Fibroblast of lung (primary cell): ENCODE measurements at regions not wholly inside any gene's neighbourhood (a gene's known extent, or its start where the extent isn't known, plus 50 kb on each side); places are given as distances from the start of the nearest gene placed in this dataset.

Experiments
- EZH2 ChIP-seq: IDR thresholded peaks from 2 replicates; pipeline ENCODE4 v1.5.1; 2012; ENCODE audit warnings: low read length, control low read depth, mild to moderate bottlenecking; ENCODE audit errors: missing control alignments
- TF ChIP-seq, protein P1 (sequence below), 2 donors: IDR thresholded peaks in 1 of 2; conservative IDR thresholded peaks in 1 of 2; 1 replicate in 1 of 2; 2 replicates in 1 of 2; pipeline ENCODE4 v1.5.1; 2011 to 2012; ENCODE audit warnings: low read length in 2 of 2, control low read depth in 1 of 2, inconsistent platforms in 1 of 2, low read depth in 1 of 2, mild to moderate bottlenecking in 1 of 2

DNA sequence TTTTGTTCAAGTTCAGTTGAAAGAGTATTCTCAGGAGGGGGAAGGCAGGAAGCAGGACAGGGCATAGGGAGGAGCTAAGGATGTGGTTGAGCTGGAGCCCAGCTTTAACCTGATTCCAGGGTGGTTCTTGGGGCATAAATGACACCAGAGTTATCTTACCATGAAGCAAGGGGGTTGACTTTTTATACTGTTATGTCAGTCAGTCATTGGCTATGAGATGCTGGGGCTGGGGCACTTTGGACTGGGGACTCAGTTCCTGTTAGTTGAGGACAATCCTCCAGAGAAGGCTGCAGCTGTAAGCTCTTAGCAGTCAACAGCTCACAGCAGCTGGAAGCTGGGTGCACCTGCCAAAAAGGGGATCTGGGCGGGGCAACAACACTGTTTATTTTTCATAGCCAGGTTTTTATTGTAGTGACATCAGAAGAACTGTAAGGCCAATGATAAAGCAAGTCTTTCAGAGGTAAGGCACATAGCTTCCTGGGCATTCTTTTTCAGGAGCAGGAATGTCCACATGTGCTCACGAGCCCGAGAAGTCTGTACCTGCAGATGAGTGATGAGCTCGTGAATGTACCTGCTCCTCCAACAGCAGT, 78.5 kb downstream of the MID1IP1 start:
- TF ChIP-seq, protein P1, sequence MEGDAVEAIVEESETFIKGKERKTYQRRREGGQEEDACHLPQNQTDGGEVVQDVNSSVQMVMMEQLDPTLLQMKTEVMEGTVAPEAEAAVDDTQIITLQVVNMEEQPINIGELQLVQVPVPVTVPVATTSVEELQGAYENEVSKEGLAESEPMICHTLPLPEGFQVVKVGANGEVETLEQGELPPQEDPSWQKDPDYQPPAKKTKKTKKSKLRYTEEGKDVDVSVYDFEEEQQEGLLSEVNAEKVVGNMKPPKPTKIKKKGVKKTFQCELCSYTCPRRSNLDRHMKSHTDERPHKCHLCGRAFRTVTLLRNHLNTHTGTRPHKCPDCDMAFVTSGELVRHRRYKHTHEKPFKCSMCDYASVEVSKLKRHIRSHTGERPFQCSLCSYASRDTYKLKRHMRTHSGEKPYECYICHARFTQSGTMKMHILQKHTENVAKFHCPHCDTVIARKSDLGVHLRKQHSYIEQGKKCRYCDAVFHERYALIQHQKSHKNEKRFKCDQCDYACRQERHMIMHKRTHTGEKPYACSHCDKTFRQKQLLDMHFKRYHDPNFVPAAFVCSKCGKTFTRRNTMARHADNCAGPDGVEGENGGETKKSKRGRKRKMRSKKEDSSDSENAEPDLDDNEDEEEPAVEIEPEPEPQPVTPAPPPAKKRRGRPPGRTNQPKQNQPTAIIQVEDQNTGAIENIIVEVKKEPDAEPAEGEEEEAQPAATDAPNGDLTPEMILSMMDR (conservative IDR thresholded peaks at IDR 0.05 in 1 of 2, IDR thresholded peaks at IDR 0.05 in 1 of 2; ENCODE audit: low read depth in 1 of 2, low read length in 2 of 2) = no peak
- no peak for TF ChIP-seq EZH2
